ENCODE measurements at regions not wholly inside any gene's neighbourhood (a gene's known extent, or its start where the extent isn't known, plus 50 kb on each side); places are given as distances from the start of the nearest gene placed in this dataset.
"Not testable (repeated sequence)": the region's sequence is repeated elsewhere in the genome, so short reads cannot be mapped to it uniquely, and the experiment has no call there.

DNA sequence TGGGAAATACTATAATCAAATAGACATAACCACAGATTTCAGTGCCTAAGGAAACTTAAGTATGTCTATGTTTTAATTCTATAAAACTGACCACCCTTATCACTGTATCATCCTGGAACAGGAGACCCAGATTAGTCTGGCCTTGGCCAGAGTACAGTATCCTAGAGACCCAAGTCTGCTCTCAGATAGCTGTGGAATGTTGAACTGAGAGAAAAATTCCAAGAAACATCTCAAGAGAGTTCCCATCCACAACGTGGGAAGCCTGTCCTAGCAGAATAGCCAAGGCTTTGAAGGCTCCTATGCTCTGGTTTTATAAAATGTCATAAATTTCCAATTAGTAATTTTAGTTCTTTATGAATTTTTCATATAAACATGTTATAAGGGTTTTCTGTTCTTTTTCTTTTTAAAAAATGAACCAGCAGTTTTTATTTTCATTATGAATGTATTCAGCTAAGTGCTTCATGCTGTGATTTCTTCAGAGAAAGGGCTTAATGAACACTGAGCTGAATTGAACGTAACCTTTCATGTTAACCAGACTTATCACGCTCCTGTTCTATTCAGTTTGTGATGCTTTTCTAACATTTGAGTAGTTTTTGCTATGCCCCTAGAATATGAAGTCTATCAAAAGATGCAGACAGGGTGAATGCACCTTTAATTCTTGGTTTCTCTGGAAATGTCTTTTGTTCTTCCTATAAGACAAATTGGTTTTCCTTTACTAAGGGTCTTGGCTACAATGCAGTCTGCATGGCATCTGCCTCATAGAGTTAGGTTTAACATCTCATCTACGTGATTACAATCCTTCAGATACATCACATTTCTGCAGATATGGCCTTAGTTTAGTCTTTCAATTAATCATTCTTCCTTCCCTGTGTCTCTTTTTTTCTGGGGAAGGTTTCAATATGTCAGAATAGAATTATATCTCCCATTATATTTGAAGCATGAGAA lies 230.8 kb downstream of the CYLC2 start:
- no peak for DNase-seq (ENCODE audit: low read depth)
- in situ Hi-C loops (cut with HindIII; ENCODE audit: low pct_unique_long_range_greater_than_20kb, low sequenced_read_pairs): no loop called here

DNA sequence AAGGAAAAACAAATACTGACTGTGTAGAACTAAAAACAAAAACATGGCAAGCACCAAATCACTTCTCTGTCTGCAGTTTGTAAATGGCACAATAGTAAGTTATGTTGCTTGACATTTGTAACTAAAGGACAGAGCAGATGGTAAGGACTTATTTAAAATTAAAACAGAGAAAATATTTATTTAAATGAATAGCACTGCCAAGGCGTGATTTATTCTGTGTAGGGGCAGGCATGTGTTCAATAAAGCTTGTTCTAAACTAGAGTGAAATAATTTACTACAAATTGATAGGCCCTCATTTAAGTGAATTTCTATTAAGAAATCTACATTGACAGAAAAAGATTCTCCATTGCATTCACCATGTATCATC lies 231.5 kb downstream of the CYLC2 start:
- DNase-seq (ENCODE audit: low read depth): no peak
- in situ Hi-C loops (cut with HindIII; ENCODE audit: low pct_unique_long_range_greater_than_20kb, low sequenced_read_pairs): no loop called here

DNA sequence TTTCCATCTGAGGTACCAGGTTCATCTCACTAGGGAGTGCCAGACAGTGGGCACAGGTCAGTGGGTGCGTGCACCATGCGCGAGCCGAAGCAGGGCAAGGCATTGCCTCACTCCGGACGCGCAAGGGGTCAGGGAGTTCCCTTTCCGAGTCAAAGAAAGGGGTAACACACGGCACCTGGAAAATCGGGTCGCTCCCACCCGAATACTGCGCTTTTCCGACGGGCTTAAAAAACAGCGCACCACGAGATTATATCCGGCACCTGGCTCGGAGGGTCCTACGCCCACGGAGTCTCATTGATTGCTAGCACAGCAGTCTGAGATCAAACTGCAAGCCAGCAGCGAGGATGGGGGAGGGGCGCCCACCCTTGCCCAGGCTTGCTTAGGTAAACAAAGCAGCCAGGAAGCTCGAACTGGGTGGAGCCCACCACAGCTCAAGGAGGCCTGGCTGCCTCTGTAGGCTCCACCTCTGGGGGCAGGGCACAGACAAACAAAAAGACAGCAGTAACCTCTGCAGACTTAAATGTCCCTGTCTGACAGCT lies 242.5 kb downstream of the CYLC2 start:
- DNase-seq (ENCODE audit: low read depth); in situ Hi-C loops (cut with HindIII; ENCODE audit: low pct_unique_long_range_greater_than_20kb, low sequenced_read_pairs): not testable (repeated sequence)

DNA sequence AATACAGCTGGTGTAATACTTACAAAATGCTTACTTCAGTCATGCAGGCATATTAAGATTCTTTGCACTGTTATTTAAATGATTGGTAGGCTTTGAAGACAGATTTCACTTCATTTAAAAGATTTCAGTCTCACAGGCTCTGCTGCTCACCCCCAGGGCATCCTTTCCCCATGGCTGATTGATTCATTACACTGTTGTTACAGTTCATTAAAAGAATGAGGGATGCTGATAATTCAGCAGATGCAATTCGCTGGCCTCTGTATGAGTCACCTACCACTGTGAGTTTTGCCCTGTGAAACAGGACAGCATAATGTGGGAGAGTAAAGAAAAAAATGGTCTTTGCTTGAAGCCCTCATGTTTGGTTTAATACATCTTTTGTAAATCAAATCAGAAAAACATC lies 246.9 kb downstream of the CYLC2 start:
- in situ Hi-C loops (cut with HindIII; ENCODE audit: low pct_unique_long_range_greater_than_20kb, low sequenced_read_pairs): no loop called here
- peak; percentile 16 for DNase-seq (ENCODE audit: low read depth)

DNA sequence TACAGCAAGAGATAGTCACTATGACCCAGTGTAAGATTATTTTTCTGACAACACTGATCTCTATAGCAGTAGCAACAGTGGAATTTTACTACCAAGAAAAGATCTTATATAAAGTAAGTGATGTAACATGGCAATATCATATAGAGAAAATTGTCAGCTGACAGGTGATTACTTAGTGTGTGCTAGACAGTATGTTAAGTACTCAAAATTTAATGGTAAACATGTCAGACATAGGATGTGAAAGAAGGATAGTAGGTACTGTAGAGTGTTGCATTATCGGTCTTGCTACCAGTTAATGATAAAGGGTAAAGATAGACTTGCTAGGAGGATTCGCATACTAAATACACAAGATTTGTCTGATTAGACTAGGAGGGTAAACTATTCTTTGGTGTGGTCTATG lies 247.4 kb downstream of the CYLC2 start:
- in situ Hi-C loops (cut with HindIII; ENCODE audit: low pct_unique_long_range_greater_than_20kb, low sequenced_read_pairs): no loop called here
- DNase-seq (ENCODE audit: low read depth): no peak

DNA sequence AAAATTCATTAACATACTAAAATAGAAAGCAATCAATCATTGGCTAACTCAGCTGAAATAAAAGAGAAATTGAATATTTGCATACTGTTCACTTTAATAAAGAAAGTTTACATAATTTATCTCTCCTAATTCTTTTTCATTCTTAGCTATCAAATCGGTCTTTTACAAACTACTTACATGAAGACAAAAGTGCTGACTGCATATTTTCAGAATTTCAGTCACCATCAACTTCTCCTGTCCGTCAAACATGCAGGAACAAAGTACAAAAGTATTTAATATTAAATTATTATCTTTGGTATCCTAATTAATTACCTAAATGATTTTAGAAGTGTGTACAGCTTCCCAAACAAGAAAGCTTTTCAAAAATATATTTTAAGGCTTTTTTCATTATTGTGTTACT lies 248.4 kb downstream of the CYLC2 start:
- in situ Hi-C loops (cut with HindIII; ENCODE audit: low pct_unique_long_range_greater_than_20kb, low sequenced_read_pairs): no loop called here
- DNase-seq (ENCODE audit: low read depth): no peak

DNA sequence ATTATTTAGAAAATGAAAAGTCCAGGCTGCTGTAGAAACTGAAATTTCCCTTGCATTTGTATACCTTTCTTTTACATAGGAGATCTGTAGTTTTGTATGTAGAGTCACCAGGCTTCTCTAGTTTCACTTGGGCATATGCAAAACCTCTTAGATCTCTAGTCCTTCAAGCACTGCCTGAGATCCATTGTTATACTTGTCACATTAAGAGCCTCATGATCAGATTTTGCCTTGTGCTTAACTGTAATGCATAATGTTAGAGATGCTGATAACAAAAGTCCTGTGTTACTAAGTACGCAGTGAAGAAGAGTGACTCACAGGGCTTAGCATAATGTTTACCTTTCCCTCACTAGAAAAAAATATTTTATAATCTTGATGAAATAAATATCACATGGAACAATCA lies 250.2 kb downstream of the CYLC2 start:
- DNase-seq (ENCODE audit: low read depth): no peak
- in situ Hi-C loops (cut with HindIII; ENCODE audit: low pct_unique_long_range_greater_than_20kb, low sequenced_read_pairs): no loop called here

DNA sequence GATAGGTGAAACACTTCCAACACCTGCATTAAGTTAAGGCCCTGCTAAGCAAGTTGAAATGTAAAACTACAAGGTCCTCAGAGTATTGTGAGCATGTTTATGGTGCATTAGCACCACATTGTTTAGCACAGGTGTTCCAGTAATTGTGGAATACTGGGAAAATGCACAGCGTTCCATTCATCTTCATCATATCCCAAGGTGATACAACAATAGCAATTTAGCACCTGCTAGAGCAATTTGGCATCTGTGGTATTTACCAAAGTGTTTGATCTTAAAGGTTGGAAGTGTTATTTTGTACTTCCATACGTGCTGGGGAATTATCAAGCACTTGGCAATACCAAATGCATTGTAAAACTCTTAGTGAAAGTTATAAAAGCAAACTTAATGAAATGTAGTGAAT lies 266.8 kb downstream of the CYLC2 start:
- in situ Hi-C loops (cut with HindIII; ENCODE audit: low pct_unique_long_range_greater_than_20kb, low sequenced_read_pairs): no loop called here
- DNase-seq (ENCODE audit: low read depth): no peak

DNA sequence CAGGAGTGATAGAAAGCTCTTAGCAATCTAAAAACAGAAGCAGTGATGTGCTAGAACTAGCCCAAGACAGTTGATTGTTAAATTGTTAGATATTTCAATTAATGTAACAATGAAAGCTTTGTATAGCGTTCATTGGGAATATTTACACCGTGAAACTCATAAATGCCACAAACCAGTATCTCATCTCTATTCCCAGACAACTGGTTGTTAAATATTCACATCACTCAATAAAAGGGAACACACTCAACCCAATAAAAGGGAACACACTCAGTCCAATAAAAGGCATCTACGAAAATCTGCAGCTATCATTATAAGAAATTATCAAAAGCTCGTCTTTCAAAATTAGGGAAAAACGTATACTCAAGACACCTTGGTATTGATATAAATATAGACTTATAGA lies 270.9 kb downstream of the CYLC2 start:
- in situ Hi-C loops (cut with HindIII; ENCODE audit: low pct_unique_long_range_greater_than_20kb, low sequenced_read_pairs): no loop called here
- DNase-seq (ENCODE audit: low read depth): no peak

DNA sequence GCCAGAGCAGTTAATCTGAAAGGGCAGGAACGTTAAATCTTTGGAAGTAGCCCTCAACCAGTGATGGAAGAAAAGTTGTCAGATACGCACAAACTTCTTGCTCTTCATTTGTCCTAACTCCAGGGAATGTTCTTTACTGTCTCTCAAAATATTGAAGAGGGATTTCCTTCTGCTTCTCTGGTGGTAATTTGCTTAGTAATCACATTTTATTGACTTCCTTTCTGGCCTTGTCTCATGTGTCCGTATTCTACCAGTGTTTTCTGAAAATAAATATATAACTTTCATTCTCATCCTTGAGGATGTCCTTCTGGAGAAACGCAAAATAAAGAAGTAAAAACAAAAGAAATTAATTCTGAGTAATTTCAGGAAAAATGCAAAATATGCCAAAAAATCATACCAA lies 282.1 kb downstream of the CYLC2 start:
- in situ Hi-C loops (cut with HindIII; ENCODE audit: low pct_unique_long_range_greater_than_20kb, low sequenced_read_pairs): no loop called here
- DNase-seq (ENCODE audit: low read depth): no peak

DNA sequence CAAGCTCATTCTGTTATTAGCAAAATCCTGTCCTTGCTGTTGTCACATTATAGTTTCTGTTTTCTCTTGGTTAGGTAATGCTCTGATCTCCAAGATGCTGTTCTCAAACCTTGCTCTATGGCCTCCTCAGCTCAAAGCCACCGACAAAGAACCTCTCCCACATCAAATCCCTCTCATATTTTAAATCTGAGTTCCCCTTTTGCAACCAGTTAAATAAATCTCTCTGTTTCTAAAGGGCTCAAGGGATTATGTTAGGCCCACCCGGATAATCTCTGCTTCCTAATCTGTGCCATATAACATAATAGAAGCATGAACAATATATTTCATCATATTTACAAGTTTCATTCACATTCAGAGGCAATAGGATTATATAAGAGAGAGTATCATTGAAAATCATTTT lies 286.0 kb downstream of the CYLC2 start:
- in situ Hi-C loops (cut with HindIII; ENCODE audit: low pct_unique_long_range_greater_than_20kb, low sequenced_read_pairs): no loop called here
- DNase-seq (ENCODE audit: low read depth): no peak

DNA sequence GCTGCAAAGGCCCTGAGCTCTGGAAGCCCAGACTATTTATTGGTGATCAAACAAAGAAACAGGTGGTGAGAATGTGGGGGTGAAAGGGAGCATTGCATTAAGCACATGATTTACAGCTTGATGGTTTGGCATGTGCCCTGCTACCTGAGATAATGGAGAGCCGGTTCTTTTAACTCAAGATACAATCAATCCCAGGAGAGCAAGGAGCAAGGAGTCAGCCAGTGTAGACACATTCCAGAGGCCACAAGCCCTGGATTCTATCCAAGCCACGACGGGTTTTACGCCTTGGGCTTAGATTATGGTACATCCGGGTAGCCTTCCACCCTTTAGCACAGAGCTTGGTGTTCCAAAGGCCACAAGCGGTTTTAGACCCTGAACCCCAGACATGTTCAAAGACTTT lies 292.2 kb downstream of the CYLC2 start:
- in situ Hi-C loops (cut with HindIII; ENCODE audit: low pct_unique_long_range_greater_than_20kb, low sequenced_read_pairs): no loop called here
- DNase-seq (ENCODE audit: low read depth): no peak

DNA sequence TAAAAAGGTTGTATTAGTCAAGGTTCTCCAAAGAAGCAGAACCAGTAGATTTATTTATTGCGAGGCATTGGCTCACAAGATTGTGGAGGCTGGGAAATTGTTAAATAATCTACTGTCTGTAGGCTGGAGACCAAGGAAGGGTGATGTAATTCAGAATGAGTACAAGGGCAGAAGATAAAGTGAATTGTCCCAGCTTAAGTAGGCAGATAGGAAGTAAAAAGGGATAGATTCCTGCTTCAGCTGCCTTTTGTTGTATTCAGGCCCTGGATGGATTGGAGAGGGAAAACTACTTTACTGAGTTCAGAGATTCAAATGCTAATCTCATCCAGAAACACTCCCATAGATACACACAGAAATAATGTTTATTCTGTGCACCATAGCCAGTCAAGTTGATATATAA lies 301.1 kb downstream of the CYLC2 start:
- in situ Hi-C loops (cut with HindIII; ENCODE audit: low pct_unique_long_range_greater_than_20kb, low sequenced_read_pairs): no loop called here
- DNase-seq (ENCODE audit: low read depth): no peak

DNA sequence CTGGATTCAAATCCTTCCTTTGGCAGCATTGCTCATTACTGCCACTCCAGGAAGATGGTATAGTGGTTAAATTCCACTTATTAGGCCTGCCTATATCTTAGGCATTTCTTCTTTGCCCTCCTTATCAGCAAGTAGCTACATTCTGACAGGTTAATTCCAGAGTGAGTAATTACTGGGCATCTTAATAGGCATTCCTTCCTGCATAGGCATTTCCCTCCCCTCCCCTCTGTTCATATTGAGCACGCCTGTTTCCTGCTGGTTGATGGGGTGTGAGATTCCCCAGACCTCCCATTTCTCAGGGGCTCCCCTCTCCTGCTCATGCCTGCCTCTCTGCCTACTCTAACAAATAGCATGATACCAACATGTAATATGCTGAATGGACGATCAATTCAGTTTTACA lies 305.9 kb downstream of the CYLC2 start:
- in situ Hi-C loops (cut with HindIII; ENCODE audit: low pct_unique_long_range_greater_than_20kb, low sequenced_read_pairs): no loop called here
- DNase-seq (ENCODE audit: low read depth): no peak

DNA sequence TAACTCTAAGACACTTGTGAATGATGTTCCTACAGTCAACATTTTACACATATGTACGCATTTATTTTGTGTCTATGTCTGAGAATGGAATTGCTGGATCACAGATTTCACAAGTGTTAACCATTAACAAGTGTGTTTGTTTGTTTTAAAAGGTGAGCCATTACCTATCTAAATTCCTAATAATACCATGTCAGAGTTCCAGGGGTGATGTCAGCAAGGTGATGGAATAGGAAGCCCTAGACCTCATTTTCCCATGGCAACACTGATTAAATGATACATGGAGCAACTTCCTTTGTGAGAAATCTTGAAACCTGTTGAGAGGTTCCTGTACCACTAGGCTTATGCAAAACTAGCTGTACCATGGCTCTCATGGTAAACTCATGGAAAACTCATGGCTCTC lies 309.7 kb downstream of the CYLC2 start:
- in situ Hi-C loops (cut with HindIII; ENCODE audit: low pct_unique_long_range_greater_than_20kb, low sequenced_read_pairs): no loop called here
- DNase-seq (ENCODE audit: low read depth): peak; percentile 16

DNA sequence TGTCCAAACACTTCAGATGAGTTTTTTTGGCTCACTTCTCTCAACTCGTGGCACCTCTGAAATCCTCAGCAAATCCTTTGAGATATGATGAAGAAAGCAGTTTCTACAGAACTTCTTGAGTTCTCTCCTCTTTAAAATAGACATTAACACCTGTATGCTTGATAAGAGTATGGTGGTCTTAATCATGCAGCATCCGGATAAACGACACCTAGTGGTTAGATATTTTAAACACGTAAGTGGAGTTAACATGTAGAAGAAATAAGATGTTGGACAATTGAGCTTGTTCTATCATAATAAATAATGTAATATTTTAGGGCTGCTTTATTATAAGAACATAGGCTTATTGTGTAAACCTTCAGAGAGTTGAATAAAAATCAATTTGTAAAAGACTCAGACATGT lies 324.8 kb downstream of the CYLC2 start:
- DNase-seq (ENCODE audit: low read depth): no peak
- in situ Hi-C loops (cut with HindIII; ENCODE audit: low pct_unique_long_range_greater_than_20kb, low sequenced_read_pairs): no loop called here

DNA sequence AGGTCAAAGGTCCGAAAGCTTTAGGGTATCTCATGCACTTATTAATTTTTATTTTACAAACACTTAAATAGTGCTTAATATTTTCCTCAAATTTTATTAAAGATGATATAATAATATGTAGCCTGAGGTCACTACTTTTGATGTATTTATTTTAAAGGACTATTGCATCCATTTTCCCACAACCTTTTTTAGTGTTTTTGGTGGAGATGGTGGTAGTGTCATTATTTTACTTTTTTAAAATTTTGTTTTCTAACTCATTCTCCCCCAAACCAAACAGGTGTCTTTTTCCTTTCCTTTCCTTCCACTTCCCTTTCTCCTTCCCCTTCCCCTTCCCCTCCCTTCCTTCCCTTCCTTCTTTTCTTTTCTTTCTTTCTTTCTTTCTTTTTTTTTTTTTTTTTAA lies 328.6 kb downstream of the CYLC2 start:
- no peak for DNase-seq (ENCODE audit: low read depth)
- in situ Hi-C loops (cut with HindIII; ENCODE audit: low pct_unique_long_range_greater_than_20kb, low sequenced_read_pairs): no loop called here

DNA sequence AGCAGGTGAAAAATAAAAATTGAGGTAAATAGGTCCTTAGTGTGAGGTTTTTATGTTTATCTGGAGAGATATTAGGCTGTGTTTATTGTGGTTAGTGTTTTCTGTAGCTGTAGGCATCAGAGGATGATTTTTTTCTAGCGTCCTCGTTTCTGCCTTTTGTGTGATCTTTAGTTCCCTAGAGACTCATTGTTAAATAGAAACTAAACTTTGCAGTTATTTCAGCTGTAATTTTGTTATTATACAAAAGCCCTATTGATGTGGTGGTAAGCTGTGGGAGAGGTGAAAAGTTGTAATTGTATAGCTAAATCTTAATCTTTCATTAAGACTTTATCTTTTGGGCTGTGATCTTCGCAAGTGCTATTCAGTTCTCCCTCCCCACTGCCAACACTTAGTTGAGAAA lies 340.3 kb downstream of the CYLC2 start:
- no peak for DNase-seq (ENCODE audit: low read depth)
- in situ Hi-C loops (cut with HindIII; ENCODE audit: low pct_unique_long_range_greater_than_20kb, low sequenced_read_pairs): no loop called here

DNA sequence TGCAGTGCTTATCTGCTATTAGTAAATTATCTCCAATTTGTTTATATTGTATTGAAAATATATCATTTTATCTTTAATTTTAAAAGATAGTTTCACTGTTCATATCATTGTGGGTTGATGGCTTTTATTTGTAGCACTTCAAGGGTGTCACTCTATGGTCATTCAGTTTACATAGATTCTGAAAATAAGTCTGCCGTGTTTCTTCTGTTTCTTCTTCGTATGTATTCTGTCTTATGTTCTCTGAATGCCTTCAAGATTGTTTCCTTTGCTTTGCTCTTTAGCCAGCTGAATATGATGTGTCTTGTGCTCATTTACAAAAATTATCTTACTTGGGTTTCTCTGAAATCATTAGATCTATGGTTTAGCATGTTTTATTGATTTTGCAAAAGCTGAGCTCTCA lies 359.9 kb downstream of the CYLC2 start:
- no peak for DNase-seq (ENCODE audit: low read depth)
- in situ Hi-C loops (cut with HindIII; ENCODE audit: low pct_unique_long_range_greater_than_20kb, low sequenced_read_pairs): no loop called here

DNA sequence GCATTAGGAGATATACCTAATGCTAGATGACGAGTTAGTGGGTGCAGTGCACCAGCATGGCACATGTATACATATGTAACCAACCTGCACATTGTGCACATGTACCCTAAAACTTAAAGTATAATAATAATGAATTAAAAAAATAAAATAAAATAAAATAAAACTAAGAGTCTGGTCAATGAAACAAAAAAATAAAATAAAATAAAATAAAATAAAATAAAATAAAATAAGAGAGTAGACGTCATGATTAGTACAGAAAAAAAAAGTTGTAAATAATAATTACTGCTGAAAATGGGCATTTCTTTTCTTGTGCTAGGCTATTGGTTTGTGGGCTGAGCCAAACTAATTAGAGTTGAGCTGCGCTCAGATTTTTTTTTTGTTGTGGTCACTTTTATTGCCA lies 362.8 kb downstream of the CYLC2 start:
- in situ Hi-C loops (cut with HindIII; ENCODE audit: low pct_unique_long_range_greater_than_20kb, low sequenced_read_pairs); DNase-seq (ENCODE audit: low read depth): not testable (repeated sequence)

Measured in Caki2 (cell line).